ENCODE measurements at regions not wholly inside any gene's neighbourhood (a gene's known extent, or its start where the extent isn't known, plus 50 kb on each side); places are given as distances from the start of the nearest gene placed in this dataset.

DNA sequence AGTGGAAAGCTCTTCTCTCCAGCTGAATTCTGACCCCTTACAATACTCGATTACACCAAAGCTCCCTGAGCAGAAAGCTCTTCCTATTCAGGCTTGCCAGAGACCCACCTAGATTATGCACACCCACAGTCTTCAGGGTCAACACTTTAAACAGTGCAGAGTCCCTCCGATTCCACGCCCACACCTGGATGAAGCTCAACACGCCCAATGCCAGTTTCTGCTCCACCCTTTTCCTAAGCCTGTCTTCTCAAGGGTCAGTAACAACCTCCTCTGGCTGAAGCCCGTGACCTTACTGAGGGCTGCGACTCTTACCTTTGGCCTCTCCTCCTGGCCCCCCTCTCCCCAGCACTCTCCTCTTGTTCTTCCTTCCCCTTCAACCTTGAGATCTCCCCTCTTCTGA, 492.0 kb upstream of the SALL3 start:
- TF ChIP-seq, protein P1, sequence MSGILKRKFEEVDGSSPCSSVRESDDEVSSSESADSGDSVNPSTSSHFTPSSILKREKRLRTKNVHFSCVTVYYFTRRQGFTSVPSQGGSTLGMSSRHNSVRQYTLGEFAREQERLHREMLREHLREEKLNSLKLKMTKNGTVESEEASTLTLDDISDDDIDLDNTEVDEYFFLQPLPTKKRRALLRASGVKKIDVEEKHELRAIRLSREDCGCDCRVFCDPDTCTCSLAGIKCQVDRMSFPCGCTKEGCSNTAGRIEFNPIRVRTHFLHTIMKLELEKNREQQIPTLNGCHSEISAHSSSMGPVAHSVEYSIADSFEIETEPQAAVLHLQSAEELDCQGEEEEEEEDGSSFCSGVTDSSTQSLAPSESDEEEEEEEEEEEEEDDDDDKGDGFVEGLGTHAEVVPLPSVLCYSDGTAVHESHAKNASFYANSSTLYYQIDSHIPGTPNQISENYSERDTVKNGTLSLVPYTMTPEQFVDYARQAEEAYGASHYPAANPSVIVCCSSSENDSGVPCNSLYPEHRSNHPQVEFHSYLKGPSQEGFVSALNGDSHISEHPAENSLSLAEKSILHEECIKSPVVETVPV (CRISPR knock-in tag; IDR thresholded peaks at IDR 0.05): no peak
- no peak for TF ChIP-seq CSDC2 (CRISPR knock-in tag; IDR thresholded peaks at IDR 0.05)
- no peak for TF ChIP-seq OSR1 (CRISPR knock-in tag; IDR thresholded peaks at IDR 0.05)
- no peak for TF ChIP-seq PPARA (CRISPR knock-in tag; IDR thresholded peaks at IDR 0.05; ENCODE audit: borderline replicate concordance)
- TF ChIP-seq RARB (CRISPR knock-in tag; IDR thresholded peaks at IDR 0.05): no peak
- TF ChIP-seq, protein P2, sequence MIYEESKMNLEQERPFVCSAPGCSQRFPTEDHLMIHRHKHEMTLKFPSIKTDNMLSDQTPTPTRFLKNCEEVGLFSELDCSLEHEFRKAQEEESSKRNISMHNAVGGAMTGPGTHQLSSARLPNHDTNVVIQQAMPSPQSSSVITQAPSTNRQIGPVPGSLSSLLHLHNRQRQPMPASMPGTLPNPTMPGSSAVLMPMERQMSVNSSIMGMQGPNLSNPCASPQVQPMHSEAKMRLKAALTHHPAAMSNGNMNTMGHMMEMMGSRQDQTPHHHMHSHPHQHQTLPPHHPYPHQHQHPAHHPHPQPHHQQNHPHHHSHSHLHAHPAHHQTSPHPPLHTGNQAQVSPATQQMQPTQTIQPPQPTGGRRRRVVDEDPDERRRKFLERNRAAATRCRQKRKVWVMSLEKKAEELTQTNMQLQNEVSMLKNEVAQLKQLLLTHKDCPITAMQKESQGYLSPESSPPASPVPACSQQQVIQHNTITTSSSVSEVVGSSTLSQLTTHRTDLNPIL (CRISPR knock-in tag; IDR thresholded peaks at IDR 0.05; ENCODE audit: low read depth): no peak
- TF ChIP-seq, protein P3, sequence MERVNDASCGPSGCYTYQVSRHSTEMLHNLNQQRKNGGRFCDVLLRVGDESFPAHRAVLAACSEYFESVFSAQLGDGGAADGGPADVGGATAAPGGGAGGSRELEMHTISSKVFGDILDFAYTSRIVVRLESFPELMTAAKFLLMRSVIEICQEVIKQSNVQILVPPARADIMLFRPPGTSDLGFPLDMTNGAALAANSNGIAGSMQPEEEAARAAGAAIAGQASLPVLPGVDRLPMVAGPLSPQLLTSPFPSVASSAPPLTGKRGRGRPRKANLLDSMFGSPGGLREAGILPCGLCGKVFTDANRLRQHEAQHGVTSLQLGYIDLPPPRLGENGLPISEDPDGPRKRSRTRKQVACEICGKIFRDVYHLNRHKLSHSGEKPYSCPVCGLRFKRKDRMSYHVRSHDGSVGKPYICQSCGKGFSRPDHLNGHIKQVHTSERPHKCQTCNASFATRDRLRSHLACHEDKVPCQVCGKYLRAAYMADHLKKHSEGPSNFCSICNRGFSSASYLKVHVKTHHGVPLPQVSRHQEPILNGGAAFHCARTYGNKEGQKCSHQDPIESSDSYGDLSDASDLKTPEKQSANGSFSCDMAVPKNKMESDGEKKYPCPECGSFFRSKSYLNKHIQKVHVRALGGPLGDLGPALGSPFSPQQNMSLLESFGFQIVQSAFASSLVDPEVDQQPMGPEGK (CRISPR knock-in tag; IDR thresholded peaks at IDR 0.05; ENCODE audit: borderline replicate concordance): no peak
- no peak for TF ChIP-seq ZC3H10 (CRISPR knock-in tag; IDR thresholded peaks at IDR 0.05)
- no peak for TF ChIP-seq ZFP3 (CRISPR knock-in tag; IDR thresholded peaks at IDR 0.05)
- no peak for TF ChIP-seq ZNF8 (CRISPR knock-in tag; IDR thresholded peaks at IDR 0.05)
- no peak for TF ChIP-seq ZFP30 (CRISPR knock-in tag; IDR thresholded peaks at IDR 0.05)
- TF ChIP-seq, protein P4, sequence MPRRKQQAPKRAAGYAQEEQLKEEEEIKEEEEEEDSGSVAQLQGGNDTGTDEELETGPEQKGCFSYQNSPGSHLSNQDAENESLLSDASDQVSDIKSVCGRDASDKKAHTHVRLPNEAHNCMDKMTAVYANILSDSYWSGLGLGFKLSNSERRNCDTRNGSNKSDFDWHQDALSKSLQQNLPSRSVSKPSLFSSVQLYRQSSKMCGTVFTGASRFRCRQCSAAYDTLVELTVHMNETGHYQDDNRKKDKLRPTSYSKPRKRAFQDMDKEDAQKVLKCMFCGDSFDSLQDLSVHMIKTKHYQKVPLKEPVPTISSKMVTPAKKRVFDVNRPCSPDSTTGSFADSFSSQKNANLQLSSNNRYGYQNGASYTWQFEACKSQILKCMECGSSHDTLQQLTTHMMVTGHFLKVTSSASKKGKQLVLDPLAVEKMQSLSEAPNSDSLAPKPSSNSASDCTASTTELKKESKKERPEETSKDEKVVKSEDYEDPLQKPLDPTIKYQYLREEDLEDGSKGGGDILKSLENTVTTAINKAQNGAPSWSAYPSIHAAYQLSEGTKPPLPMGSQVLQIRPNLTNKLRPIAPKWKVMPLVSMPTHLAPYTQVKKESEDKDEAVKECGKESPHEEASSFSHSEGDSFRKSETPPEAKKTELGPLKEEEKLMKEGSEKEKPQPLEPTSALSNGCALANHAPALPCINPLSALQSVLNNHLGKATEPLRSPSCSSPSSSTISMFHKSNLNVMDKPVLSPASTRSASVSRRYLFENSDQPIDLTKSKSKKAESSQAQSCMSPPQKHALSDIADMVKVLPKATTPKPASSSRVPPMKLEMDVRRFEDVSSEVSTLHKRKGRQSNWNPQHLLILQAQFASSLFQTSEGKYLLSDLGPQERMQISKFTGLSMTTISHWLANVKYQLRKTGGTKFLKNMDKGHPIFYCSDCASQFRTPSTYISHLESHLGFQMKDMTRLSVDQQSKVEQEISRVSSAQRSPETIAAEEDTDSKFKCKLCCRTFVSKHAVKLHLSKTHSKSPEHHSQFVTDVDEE (CRISPR knock-in tag; IDR thresholded peaks at IDR 0.05): no peak
- TF ChIP-seq ESRRG (CRISPR knock-in tag; IDR thresholded peaks at IDR 0.05): no peak
- TF ChIP-seq ARNTL (CRISPR knock-in tag; IDR thresholded peaks at IDR 0.05; ENCODE audit: borderline replicate concordance, low read depth): no peak
